HEK293T (cell line): ENCODE measurements at regions not wholly inside any gene's neighbourhood (a gene's known extent, or its start where the extent isn't known, plus 50 kb on each side); places are given as distances from the start of the nearest gene placed in this dataset.

Experiments
- FOXA1 ChIP-seq: fragments of 450-650 bp; IDR thresholded peaks from 2 replicates; pipeline ENCODE4 v1.6.1; 2016; ENCODE audit warnings: mild to moderate bottlenecking
- FOXK2 ChIP-seq: fragments of 450-650 bp; IDR thresholded peaks from 2 replicates; pipeline ENCODE4 v1.6.1; 2016; ENCODE audit warnings: mild to moderate bottlenecking
- LEF1 ChIP-seq: fragments of 450-650 bp; IDR thresholded peaks from 2 replicates; pipeline ENCODE4 v1.6.1; 2017; ENCODE audit warnings: mild to moderate bottlenecking, borderline replicate concordance
- SUZ12 ChIP-seq: fragments of 450-650 bp; IDR thresholded peaks from 2 replicates; pipeline ENCODE4 v1.6.1; 2016; ENCODE audit warnings: mild to moderate bottlenecking
- TARDBP ChIP-seq: fragments of 450-650 bp; IDR thresholded peaks from 2 replicates; pipeline ENCODE4 v1.6.1; 2016

DNA sequence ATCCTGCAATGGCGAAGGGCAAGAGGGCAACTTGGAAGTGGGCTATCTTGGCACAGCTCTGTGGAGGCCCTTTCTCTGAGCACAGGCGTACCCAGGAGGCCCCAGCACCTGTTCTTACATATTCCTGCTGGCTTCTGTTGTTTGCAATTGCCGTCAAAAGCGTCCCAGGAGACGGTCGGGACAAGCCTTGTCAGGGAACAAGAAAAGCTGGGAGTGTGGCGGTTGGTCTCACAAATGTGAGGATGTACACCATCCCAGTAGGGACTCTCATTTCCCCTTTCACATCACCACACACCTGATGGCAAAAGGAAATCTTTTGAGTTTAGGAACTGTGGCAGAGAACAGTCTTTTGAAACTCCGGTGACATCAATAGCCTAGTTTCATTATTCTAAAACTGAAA lies 94.7 kb upstream of the EFEMP1 start:
- TF ChIP-seq TARDBP (no peak), SUZ12 (no peak), LEF1 (no peak), FOXK2 (no peak), FOXA1 (no peak)
